ENCODE measurements at regions not wholly inside any gene's neighbourhood (a gene's known extent, or its start where the extent isn't known, plus 50 kb on each side); places are given as distances from the start of the nearest gene placed in this dataset.

- TF ChIP-seq, protein P1, sequence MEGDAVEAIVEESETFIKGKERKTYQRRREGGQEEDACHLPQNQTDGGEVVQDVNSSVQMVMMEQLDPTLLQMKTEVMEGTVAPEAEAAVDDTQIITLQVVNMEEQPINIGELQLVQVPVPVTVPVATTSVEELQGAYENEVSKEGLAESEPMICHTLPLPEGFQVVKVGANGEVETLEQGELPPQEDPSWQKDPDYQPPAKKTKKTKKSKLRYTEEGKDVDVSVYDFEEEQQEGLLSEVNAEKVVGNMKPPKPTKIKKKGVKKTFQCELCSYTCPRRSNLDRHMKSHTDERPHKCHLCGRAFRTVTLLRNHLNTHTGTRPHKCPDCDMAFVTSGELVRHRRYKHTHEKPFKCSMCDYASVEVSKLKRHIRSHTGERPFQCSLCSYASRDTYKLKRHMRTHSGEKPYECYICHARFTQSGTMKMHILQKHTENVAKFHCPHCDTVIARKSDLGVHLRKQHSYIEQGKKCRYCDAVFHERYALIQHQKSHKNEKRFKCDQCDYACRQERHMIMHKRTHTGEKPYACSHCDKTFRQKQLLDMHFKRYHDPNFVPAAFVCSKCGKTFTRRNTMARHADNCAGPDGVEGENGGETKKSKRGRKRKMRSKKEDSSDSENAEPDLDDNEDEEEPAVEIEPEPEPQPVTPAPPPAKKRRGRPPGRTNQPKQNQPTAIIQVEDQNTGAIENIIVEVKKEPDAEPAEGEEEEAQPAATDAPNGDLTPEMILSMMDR (IDR thresholded peaks at IDR 0.05; ENCODE audit: low read depth, low read length): no peak
- TF ChIP-seq EZH2phosphoT487 (IDR thresholded peaks at IDR 0.05; ENCODE audit: low read depth): no peak
Observed at GRCh38 chr18:2417861-2418610, 153.3 kb downstream of the METTL4 start.

Data from OCI-LY3 (cell line).